Activated CD4-positive, alpha-beta T cell treated with anti-CD3 and anti-CD28 coated beads for 24 hours (primary cell): ENCODE measurements at regions not wholly inside any gene's neighbourhood (a gene's known extent, or its start where the extent isn't known, plus 50 kb on each side); places are given as distances from the start of the nearest gene placed in this dataset.

Experiments used
- DNase-seq, 2 donors: peaks; one replicate each; pipeline ENCODE4 v3.0.0-alpha.2; 2020; ENCODE audit warnings: low read depth in 2 of 2

DNA sequence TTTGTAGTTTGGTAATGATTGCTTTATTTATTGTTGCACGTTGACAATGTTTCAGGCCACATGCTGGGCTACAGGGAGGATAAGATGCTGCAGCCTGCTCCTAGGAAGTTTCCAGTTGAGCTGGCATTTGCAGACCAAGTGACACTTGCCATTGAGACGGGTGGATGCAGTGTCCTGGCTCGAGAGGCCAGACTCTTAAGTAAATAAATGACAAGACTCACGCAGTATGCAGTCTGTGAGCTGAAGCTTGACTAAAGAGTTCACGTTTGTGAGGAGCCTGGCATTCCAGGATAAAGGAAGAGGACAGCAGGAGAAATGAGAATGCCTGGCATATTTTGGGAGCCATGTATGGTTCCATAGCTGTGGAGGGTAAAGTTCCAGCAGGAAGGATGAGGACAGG is 105.8 kb downstream of the BAMBI start:
- DNase-seq = no peak

DNA sequence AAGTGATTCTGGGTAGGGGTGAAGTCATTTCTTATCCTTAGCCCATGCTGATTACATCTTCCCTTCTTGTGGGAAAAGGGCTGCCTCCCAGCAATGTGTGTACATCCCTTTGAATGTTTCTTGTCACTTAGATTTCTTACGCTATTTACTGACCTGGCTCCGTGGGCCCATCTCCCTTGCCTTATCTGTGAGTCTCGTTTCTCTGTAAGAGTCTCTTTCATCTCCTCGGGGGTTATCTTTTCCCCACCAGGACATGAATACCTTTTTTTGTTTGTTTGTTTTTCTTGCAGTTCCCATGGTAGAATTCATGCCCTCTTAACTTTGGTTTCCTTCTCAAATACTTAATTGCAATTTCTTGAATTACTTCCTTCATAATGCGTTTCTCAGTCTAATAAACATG is 107.7 kb downstream of the BAMBI start:
- no peak for DNase-seq

DNA sequence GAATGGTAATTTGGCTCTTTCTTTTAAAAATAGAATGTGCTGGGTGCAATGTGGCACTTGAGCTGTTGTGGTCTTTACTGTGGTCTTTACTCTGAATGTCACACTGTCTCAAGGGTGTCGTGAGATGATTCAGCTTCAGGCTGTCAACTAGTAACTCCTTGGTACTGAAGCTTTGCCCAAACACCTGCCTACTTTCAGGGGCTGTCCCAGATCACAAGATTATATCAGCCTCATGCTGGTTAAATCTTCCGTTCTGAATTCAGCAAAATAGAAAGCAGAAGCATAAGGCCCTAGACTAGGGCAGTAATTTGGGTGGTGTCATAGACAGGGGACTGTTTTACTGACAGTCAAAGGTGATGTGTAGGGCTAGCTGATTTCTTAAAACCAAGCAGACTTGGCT is 110.9 kb downstream of the BAMBI start:
- DNase-seq = no peak

DNA sequence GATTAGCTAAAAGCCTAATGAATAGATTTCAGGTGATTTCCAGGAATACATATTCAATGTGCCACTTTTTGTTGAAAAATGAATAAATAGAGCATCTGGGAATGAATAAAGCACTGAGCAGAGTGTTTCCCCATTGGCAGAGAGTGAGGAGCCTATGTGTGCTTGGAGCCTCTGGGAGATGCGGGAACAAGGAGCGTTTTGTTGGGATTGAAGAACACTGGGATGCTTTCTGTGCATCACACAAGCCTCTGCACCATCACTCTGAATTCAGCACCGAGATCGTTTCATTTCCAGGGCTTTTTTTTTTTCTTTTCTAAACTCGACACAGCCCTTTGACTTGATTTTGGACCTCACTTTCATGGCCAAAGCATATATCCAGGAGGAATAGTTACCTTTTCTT is 111.4 kb downstream of the BAMBI start:
- DNase-seq = no peak

DNA sequence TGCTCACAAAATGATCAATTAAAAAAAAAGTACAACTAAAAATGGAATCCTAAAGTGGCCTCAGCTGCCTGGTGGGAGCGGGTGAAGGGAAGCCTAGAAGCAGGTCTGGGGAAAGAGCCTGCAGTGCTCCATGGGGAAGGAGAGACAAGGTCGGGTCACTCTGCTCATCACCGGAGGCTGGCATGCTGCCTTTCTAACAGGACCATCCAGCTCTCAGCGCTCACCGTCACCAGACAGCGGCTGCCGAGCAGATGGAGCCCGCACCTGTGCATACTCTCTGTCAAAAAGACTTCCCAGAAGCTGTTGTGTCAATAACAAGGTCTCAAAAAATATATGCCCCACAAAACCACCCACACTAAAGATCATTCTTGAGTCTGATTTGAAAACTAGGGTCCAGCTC is 112.8 kb downstream of the BAMBI start:
- DNase-seq = no peak

DNA sequence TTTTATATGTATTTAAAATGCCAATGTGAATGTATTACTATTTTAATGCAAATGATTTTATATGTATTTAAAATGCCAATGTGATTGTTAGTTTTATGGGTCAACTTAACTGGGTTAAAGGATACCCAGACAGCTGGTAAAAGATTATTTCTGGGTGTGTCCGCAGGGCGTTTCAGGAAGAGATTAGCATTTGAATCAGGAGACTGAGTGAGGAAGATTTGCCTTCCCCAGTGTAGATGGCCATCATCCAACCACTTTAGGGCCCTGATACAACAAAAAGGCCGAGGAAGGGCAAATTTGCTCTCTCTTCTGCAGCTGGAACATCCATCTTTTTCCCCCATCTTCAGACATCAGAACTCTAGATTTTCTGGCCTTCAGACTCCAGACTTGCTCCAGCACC is 116.2 kb downstream of the BAMBI start:
- DNase-seq = no peak

DNA sequence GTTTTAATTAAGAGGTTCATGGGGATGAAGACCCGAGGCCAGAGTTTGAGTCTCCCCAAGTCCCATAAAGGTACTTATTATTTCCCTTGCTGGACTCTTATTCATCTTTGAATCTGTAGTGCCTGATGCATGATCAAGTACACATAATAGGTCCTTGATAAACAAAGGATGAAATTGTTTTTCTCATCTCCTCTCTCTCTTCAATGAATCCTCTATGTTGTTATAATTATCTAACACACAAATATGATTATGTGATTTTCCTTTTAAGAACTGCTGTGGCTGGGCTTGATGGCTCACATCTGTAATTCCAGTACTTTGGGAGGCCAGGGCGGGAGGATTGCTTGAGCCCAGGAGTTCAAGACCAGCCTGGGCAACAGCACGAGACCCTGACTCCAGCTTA is 117.7 kb downstream of the BAMBI start:
- no peak for DNase-seq

DNA sequence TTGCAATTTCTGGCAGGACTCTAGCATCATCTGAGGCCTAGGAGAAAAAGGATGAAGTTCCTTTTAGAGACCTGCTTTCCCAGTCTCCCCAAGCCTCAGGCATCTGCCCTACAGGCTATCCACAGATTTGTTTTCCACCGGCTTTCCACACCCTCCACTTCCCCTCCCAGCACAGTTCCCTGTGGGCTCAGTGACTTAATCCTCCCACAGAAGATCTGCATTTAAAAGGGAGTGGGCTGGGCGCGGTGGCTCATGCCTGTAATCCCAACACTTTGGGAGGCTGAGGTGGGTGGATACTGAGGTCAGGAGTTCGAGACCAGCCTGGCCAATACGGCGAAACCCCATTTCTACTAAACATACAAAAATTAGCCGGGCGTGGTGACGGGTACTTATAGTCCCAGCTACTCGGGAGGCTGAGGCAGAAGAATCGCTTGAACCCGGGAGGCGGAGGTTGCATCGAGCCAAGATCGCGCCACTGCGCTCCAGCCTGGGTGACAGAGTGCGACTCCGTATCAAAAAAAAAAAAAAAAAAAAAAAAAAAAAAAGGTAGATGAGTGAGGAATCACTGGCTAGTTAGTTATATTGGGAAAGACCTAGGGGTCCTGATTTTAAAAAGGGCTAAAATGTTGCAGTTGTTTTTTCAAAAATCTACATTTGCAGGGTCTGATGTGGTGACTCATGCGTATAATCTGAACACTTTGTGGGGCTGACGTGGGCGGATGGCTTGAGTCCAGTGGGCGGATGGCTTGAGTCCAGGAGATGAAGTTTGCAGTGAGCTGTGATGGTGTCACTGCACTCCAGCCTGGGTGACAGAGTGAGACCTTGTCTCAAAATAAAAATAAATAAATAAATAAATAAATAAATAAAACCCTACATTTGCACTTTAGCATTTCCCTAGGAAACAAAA is 119.5 kb downstream of the BAMBI start:
- no peak for DNase-seq

DNA sequence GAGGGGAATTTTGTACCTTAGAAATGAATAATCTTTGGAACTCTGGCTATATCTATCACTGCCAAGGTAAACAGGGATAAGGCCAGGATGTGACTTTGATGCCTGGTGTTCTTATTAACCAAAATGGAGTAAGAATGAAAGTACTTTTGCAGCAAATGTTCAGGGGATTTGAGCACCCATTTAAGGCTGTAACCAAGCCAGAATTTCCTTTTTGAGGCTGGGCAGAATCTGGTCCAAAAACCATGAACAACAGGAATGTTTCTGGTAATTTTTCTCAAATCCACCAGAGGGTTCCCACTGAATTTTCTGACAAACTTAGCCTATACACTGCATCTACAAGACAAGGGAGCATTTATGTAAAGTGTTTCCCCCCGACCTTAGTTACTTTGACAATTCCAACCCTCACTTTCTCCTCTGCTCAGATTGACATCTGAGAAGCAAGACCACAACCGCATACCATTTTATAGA is 120.6 kb downstream of the BAMBI start:
- DNase-seq = no peak

DNA sequence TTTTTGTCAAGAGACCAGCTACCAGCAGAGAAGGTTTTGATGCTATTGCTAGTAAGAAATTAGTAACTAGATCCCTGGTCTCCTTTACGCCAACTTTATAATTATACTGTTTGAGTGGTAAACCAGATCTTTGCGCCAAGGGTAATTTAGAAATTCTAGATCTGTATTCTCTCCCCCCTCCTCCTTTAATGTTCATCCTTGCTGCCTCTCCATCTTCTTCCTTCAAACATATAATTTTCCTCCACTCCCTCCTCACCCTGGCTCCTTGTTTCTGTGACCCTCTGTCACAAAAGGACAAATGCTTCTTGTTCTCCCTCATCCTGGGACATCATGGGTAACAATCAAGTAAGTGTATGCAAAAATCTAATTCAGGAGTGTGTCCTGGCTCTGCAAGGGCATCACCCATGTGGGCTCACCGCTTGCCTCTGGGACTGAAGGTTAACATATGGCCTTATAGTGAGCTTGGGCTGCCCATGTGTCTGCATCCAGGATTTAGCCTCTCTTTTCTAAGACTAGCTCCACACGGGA is 121.2 kb downstream of the BAMBI start:
- DNase-seq = no peak

DNA sequence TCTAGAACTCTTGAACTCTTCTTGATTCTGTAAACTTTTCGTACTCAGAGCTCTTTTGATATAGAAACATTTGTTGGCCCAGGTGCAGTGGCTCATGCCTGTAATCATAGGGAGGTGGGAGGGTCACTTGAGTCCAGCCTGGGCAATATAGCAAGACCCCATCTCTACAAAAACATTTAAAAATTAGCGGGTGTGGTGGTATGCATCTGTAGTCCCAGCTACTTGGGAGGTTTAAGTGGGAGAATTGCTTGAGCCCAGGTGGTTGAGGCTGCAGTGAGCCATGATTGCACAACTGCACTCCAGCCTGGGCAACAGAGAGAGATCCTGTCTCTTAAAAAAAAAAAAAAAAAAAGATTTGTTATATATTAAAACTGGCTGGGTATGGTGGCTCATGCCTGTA is 121.6 kb downstream of the BAMBI start:
- DNase-seq = no peak

DNA sequence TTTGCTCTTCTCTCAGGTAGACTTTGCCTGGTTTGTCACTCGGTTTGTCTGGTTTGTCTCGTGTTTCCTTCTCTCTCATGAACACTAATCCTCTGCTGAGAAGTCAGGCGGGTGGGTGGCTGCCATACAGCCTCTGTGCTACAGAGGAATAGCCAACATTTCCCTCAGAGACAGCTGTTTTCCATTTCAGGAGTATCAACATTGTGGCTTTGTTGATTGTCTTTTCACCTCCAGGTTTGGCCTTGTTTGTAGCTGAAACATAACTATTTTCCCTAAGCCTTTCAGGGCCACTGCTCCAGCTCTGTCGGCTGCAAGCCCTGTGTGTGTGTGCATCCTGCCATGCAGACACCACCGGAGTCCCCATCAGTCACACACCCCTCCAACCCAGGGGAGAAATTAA is 122.8 kb downstream of the BAMBI start:
- no peak for DNase-seq

DNA sequence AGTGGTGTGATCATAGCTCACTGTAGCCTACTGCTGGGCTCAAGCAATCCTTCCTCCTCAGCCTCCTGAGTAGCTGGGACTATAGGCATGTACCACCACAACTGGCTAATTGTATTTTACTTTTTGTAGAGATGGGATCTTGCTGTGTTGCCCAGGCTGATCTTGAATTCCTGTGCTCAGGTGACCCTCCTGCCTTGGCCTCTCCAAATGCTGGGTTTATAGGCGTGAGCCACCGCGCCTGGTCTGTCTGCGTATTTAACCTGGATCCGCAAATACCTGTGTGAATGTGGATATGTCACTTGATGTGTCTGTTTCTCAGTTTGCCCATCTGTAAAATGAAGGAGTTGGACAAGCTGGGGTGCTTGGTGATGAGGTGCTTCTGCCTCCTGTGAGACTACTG is 123.9 kb downstream of the BAMBI start:
- DNase-seq = no peak

DNA sequence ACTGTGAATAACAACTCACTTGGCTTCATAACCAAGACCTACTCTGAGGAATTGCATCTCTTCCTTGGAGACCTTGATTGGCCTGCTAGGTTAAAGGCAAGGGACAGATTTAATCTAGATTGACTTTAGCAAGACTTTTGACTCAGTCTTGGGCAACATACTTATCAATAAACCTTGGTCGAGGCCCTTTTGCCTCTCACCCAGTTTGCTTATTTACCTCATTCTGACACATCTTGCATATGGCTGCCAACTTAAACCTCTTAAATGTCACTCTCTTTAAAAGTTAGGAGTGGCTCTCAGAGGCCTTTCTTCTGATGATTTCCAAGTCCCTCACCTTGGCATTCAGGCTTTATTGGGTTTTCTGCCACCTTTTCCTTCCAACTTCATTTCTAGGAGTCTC is 124.5 kb downstream of the BAMBI start:
- no peak for DNase-seq

DNA sequence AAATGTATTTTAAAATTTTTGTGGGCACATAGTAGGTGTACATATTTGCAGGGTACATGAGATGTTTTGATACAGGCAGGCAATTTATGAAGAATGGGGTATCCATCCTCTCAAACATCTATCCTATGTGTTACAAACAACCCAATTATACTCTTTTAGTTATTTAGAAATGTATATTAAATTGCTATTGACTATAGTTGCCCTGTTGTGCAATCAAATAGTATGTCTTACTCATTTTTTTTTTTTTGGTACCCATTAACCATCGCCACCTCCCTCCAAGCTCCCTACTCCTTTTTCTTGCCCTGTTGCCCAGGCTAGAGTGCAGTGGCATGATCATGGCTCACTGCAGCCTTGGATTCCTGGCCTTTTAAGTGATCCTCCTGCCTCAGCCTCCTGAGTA is 128.1 kb downstream of the BAMBI start:
- DNase-seq = no peak

DNA sequence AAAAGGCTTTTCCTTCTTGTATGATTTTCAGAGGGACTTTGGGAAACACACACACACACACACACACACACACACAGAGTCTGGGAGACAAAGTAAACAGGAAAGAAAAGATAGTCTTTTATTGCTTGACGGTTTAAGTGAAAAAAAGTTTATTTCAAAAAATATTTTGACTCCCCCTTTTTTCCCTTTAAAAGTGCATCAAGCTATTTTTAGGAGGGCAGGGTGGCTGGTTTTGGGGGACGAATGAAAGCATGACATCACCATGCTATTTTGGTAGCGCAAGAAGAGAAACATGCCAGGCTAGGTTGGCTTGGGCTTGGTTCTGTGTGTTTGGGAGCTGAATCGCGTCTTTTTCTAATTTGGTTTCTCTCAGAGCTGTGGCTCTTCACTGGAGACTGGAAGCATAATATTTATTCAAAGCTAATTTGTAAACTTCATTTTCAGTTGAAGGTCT is 129.2 kb downstream of the BAMBI start:
- DNase-seq = no peak

DNA sequence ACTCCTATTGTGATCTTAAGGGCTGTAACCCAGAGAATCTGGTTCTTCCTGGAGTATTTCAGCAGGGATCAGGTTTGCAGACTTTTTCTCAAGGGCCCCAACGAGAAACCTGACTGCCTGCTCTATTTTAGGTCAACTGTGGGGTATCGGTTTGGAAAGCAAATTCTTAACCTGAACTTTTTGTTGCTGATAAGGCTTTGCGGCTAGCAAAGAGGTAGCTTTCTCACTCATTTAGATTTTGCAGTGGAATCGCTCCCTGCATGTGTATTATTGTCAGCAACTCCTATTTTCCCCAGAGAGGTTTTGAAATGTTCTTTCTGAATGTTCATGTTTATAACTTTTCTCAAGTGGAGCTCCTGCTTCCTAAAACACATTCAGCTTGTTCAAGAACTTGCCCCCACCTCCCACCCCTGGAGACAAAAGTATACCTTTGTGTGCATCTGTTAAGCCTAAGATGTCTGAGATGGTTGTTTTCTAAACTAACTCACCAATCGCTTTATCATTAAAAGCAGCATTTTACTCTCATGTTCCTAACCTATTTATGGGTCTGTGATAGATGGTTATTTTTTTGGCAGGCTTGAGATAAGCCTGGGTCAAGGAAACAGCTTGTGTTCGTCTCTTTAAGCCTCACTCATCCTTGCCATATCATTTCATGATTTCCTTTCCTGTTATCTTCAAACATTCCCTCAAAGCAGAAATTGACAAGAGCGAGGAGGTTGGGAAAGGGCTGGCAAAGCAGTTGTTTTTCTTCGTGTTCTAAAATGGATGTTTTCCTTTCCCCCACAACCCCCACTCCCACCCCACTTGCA is 129.8 kb downstream of the BAMBI start:
- DNase-seq = no peak

DNA sequence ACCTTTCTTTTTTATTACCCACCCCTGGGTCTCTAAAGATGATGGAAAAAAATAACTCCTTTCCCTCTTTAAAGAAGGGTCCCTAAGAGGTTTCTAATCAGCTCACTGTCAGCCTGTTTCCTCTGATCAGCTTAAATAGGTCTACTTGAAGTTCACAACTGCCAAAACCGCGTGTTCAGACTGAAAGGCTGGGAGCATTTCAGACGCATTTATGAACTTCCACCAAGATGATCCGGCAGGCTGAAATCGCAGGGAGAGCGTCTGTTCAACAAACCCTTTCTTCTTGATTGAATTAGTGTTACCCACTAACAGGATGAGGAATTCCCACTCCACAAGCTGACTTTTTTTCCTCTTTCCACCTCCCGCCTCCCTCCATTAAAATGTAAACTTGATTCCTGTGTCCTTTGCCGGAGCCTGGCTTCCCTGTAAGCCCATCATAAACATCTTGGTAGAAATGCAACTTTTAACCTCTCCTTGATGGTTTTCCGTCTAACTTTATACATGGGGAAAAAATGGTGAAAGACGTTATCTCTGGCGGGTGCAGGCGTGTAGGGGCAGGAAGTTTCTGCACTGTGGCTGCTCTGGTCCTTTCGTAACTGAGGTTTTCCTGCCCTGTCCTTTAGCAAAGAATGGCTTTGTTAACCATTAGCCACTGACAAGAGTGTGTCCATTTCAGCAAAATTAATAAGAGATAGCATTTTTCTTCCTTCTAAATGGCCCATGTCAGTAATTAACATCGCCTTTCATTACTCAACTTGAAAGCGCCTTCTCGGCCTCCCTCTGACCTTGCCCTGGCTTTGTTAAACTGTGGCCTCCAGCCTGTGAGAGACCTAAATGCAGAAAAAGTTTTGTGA is 130.7 kb downstream of the BAMBI start:
- DNase-seq = no peak

DNA sequence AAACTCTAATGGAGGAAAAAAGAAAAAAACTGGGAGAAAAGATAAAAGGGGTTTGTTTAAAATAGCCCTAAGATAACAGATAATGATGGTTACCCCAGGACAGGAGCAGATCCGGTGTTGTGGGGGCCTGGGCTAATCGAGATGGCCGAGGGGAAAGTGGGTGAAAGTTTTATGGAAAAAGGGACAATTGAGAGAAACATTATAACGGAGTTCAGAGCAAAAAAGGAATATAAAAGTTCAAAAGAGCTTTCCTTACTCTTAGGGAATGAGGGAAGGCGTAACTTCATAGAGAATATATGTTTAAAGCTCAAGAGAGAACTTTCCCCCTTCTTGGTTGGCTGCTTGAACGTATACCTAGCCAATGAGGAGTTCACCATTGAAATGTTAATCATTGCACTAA is 131.4 kb downstream of the BAMBI start:
- DNase-seq = no peak

DNA sequence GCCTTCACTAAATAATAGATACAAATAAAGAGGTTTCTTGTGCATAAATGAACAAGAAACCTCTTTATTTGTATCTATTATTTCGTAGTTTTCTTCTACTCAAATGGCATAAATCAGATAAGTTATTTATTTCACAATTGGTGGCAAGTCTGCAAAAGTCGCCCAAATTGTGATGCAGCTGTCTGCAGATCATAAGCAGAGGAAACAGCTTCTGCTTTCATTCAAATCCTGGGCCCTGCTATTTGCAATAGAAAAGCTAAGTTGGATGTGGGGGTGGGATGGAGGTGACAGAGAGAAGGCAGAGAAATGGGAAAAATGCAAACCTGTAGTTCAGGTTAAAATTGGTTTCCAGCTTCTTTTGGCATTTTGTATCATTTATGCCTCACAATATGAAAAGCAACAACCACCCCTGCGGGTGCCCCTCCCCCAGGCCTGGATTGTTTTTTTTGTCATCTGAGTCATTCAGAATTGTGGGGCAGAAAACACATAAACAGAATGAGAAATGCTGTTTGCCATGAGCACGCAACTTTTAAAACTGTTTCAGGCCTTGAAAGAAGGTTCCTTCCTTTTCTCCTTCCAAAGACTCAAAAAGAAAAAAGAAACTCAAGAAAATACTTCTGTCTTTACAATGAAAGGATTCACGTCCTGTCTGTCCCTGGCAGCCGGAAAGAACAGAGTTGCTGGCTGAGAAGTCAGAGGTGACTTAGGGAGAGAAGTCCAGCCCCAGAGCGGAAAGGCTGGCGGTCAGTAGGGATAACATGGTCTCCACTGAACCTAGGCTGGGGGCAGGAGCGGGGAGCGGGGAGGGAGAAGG is 132.9 kb downstream of the BAMBI start:
- DNase-seq = no peak
